Adrenal gland (tissue), 9 donors: ENCODE measurements at regions not wholly inside any gene's neighbourhood (a gene's known extent, or its start where the extent isn't known, plus 50 kb on each side); places are given as distances from the start of the nearest gene placed in this dataset.

Experiments
- DNase-seq, 7 donors: peaks; one replicate each; pipeline ENCODE4 v3.0.0-alpha.2; 2019 to 2020
- H3K27ac ChIP-seq, 5 donors: fragments of 200-600 bp; sonication (generic) in 4 of 5; 1 replicate in 3 of 5; 2 replicates in 2 of 5; pipeline versions ENCODE4 v1.5.1 to v1.8.0; 2016 to 2020; ENCODE audit warnings: mild to moderate bottlenecking in 1 of 5
- H3K27me3 ChIP-seq: fragments of 200-600 bp; 2 replicates; pipeline ENCODE4 v1.8.0; 2021
- H3K36me3 ChIP-seq, 2 donors: fragments of 200-600 bp; replicated peaks in 1 of 2; 1 replicate in 1 of 2; 2 replicates in 1 of 2; pipeline versions ENCODE4 v1.5.1 to v1.8.0; 2018 to 2022
- H3K4me1 ChIP-seq, 2 donors: fragments of 200-600 bp; replicated peaks in 1 of 2; 1 replicate in 1 of 2; 2 replicates in 1 of 2; pipeline versions ENCODE4 v1.5.1 to v1.8.0; 2018 to 2021
- H3K4me3 ChIP-seq, 4 donors: fragments of 200-600 bp; sonication (generic) in 3 of 4; one replicate each; pipeline ENCODE4 v1.5.1; 2016 to 2018
- H3K9me3 ChIP-seq, 3 donors: fragments of 200-600 bp; sonication (generic) in 1 of 3; replicated peaks in 1 of 3; 1 replicate in 2 of 3; 2 replicates in 1 of 3; pipeline versions ENCODE4 v1.5.1 to v1.8.0; 2016 to 2021
- CTCF ChIP-seq, 6 experiments: fragments of 450-650 bp in 4 of 6; fragments of 200-600 bp in 2 of 6; sonication (generic) in 1 of 6; IDR thresholded peaks; 1 replicate in 5 of 6; 2 replicates in 1 of 6; pipeline versions ENCODE4 v1.5.1 to v1.8.0; 2016 to 2021; ENCODE audit warnings: antibody characterized with exemption in 6 of 6, mild to moderate bottlenecking in 2 of 6, moderate library complexity in 1 of 6
- POLR2A ChIP-seq, 2 donors: fragments of 450-650 bp; IDR thresholded peaks; one replicate each; pipeline ENCODE4 v1.6.1; 2017; ENCODE audit warnings: antibody characterized with exemption in 2 of 2, mild to moderate bottlenecking in 2 of 2, moderate library complexity in 1 of 2
- WGBS, 4 donors: extraction: QIAGEN DNeasy Blood & Tissue Kit in 2 of 4; methylation state at CpG; one replicate each; pipeline versions ENCODE4 v1.1.5 to v1.1.7; 2013 to 2017; 5-methylcytosine and 5-hydroxymethylcytosine counted together
- intact Hi-C, 2 donors: fragments of 100-400 bp; cut with DNase I; formaldehyde crosslinking; loops; one replicate each; pipeline versions ENCODE4 v1.14.1 to v1.15.0; 2022 to 2023
- donor health status: healthy with polysubstance abuse.
- donor health status: Bipolar disorder and iron deficiency.
- donor health status: DM: yes; HTN: yes; CAD: no.
- donor health status: DM: no; HTN: no; CAD: no.
- donor health status: DM: no; HTN: no; CAD: no.

GRCh38 chr2:167758292-167758691 lies 489.1 kb downstream of the STK39 start:
- no peak overlapping the region for H3K27ac ChIP-seq
- TF ChIP-seq CTCF (IDR thresholded peaks at IDR 0.05) (no peak), POLR2A (IDR thresholded peaks at IDR 0.05) (no peak)
- no peaks in the 10 kb centered on the region for H3K9me3 ChIP-seq
- 73 to 87% (median 80%) methylated on average over 4 to 6 of the region's 6 CpGs for WGBS, 4 donors
- H3K36me3 ChIP-seq = no peaks in the 10 kb centered on the region
- no peak for DNase-seq
- H3K27me3 ChIP-seq = no peaks in the 10 kb centered on the region
- no peaks in the 10 kb centered on the region for H3K4me1 ChIP-seq
- no peak overlapping the region for H3K4me3 ChIP-seq
- intact Hi-C loops = no loop called here

- 47 to 66% (median 60%) methylated on average over 9 of the region's 9 CpGs for WGBS, 4 donors
- H3K4me1 ChIP-seq = no peaks in the 10 kb centered on the region
- no peak overlapping the region for H3K27ac ChIP-seq
- no peak overlapping the region for H3K4me3 ChIP-seq
- no peaks in the 10 kb centered on the region for H3K9me3 ChIP-seq
- TF ChIP-seq POLR2A (IDR thresholded peaks at IDR 0.05) = no peak
- no peak for TF ChIP-seq CTCF (IDR thresholded peaks at IDR 0.05)
- no peaks in the 10 kb centered on the region for H3K27me3 ChIP-seq
- DNase-seq = no peak
- H3K36me3 ChIP-seq = no peaks in the 10 kb centered on the region
- intact Hi-C loops = no loop called here
These were observed 490.9 kb downstream of the STK39 start for GRCh38 chr2:167756446-167756845.

GRCh38 chr2:167753142-167753541 lies 494.3 kb downstream of the STK39 start:
- Histone ChIP-seq H3K4me3 (no peak overlapping the region), H3K9me3 (no peaks in the 10 kb centered on the region), H3K36me3 (no peaks in the 10 kb centered on the region), H3K27ac (no peak overlapping the region), H3K27me3 (no peaks in the 10 kb centered on the region), H3K4me1 (no peaks in the 10 kb centered on the region)
- TF ChIP-seq POLR2A (IDR thresholded peaks at IDR 0.05) (no peak), CTCF (IDR thresholded peaks at IDR 0.05) (no peak)
- intact Hi-C loops = no loop called here
- WGBS, 4 donors = 90 to 98% (median 95%) methylated on average over 3 of the region's 3 CpGs
- no peak for DNase-seq

GRCh38 chr2:167752734-167753133 lies 494.7 kb downstream of the STK39 start:
- no peak for TF ChIP-seq CTCF (IDR thresholded peaks at IDR 0.05)
- no peak for TF ChIP-seq POLR2A (IDR thresholded peaks at IDR 0.05)
- H3K4me3 ChIP-seq = no peak overlapping the region
- H3K27ac ChIP-seq = no peak overlapping the region
- H3K9me3 ChIP-seq = no peaks in the 10 kb centered on the region
- WGBS, 4 donors = 26 to 72% (median 48%) methylated on average over 1 of the region's 1 CpG
- no peaks in the 10 kb centered on the region for H3K4me1 ChIP-seq
- no peak for DNase-seq
- no peaks in the 10 kb centered on the region for H3K36me3 ChIP-seq
- H3K27me3 ChIP-seq = no peaks in the 10 kb centered on the region
- intact Hi-C loops = no loop called here
